Memory B cell (primary cell): ENCODE measurements at regions not wholly inside any gene's neighbourhood (a gene's known extent, or its start where the extent isn't known, plus 50 kb on each side); places are given as distances from the start of the nearest gene placed in this dataset.

Experiments
- ATAC-seq: fragments of 150-1000 bp; cut with Tn5 transposase; 2 replicates; pipeline ENCODE4 v1.10.0; 2021; ENCODE audit warnings: low read depth, mild to moderate bottlenecking, moderate library complexity
- DNase-seq, 2 donors: peaks; one replicate each; pipeline ENCODE4 v3.0.0; 2022; ENCODE audit warnings: low spot score in 2 of 2
- H3K27ac Mint-ChIP-seq: one replicate; pipeline ENCODE4 v1.8.0; 2022; ENCODE audit warnings: mild to moderate bottlenecking, moderate library complexity, mixed read lengths
- H3K27me3 Mint-ChIP-seq: one replicate; pipeline ENCODE4 v1.8.0; 2022; ENCODE audit warnings: mixed read lengths
- H3K36me3 Mint-ChIP-seq: one replicate; pipeline ENCODE4 v1.8.0; 2022; ENCODE audit warnings: mild to moderate bottlenecking, mixed read lengths
- H3K4me1 Mint-ChIP-seq: one replicate; pipeline ENCODE4 v1.8.0; 2022; ENCODE audit warnings: mixed read lengths
- H3K4me3 Mint-ChIP-seq: one replicate; pipeline ENCODE4 v1.8.0; 2022; ENCODE audit warnings: mild to moderate bottlenecking, moderate library complexity, mixed read lengths
- H3K9me3 Mint-ChIP-seq: one replicate; pipeline ENCODE4 v1.8.0; 2022; ENCODE audit warnings: mixed read lengths

DNA sequence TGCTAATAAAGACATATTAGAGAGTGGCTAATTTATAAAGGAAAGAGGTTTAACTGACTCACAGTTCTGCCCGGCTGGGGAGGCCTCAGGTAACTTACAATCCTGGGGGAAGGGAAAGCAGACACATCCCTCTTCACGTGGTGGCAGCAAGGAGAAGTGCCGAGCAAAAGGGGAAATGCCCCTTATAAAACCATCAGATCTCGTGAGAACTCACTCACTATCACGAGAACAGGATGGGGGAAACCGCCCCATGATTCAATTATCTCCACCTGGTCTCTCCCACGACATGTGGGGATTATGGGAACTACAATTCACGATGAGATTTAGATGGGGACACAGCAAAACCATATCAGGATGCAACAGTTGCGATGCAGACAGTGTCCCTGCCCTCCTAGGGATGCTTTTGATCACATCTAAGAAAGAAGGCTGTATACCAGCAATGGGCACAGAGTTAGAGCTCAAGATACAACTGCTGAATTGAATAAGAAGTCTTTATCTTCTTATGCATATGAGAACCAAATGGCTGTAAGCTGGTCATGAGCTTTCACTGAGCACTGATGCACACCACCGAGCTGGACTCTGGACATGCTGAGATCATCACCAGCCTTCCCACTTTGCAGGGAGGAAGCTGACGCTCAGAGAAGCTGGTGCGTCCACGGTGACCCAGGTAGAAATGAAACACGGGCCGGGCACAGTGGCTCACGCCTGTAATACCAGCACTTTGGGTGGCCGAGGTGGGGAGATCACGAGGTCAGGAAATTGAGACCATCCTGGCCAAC, 255.2 kb downstream of the MN1 start:
- peaks cover 8% of the 10 kb centered on the region for H3K27me3 Mint-ChIP-seq
- no peaks in the 10 kb centered on the region for H3K36me3 Mint-ChIP-seq
- no peak overlapping the region for H3K4me3 Mint-ChIP-seq
- no peaks in the 10 kb centered on the region for H3K9me3 Mint-ChIP-seq
- no peaks in the 10 kb centered on the region for H3K4me1 Mint-ChIP-seq
- ATAC-seq (no peak), DNase-seq (no peak)
- no peak overlapping the region for H3K27ac Mint-ChIP-seq

DNA sequence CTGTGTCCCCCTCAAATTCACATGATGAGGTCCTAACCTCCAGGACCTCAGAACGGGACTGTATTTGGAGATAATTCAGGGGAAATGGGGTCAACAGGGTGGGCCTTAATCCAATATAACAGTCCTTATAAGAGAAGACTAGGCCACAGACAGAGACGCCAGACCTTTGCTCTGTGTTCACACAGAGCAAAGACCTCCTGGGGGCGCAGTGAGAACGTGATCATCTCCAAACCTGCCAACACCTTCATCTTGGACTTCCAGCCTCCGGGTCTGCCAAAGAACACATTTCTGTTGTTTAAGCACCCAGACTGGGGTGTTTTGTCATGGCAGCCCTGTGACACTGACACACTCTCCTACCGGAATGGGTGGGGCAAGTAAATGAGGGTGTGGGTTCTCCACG, 250.2 kb downstream of the MN1 start:
- Mint-ChIP-seq H3K4me1 (no peaks in the 10 kb centered on the region), H3K27me3 (peaks cover 1% of the 10 kb centered on the region), H3K4me3 (no peak overlapping the region), H3K36me3 (no peaks in the 10 kb centered on the region), H3K9me3 (peaks cover 6% of the 10 kb centered on the region), H3K27ac (no peak overlapping the region)
- no peak for DNase-seq
- ATAC-seq: no peak

DNA sequence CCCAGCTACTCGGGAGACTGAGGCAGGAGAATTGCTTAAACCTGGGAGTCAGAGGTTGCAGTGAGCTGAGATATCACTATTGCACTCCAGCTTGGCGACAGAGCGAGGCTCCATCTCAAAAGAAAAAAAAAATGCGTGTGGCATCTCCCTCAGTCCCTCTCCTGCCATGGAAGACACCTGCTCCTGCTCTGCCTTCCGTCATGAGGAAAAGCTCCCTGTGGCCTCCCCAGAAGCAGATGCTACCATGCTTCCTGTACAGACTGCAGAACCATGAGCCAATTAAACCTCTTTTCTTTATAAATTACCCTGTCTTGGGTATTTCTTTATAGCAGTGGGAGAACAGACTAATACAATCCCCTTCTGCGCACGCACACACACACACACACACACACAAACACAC, 249.4 kb downstream of the MN1 start:
- no peak for ATAC-seq
- H3K4me1 Mint-ChIP-seq: no peaks in the 10 kb centered on the region

DNA sequence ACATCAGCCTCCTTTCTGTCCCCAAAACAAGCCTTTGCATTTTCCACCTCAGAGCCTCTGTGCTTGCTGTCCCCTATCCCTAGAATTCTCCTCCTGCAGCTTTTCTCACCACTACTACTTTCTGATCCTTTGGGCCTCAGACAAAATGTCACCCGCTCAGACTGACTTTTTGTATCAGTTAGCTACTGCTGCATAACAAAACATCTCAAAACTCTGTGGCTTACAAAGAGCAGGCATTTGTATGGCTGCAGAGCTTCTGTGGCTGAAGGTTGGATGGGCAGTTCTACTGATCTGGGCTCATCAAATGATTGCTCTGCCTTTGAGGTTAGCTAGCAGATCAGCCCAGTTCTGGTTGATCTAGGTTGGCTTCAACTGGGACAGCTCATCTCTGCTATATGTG, 248.7 kb downstream of the MN1 start:
- Mint-ChIP-seq H3K9me3 (peaks cover 6% of the 10 kb centered on the region), H3K4me1 (no peaks in the 10 kb centered on the region), H3K27me3 (peaks cover 1% of the 10 kb centered on the region), H3K27ac (no peak overlapping the region), H3K4me3 (no peak overlapping the region), H3K36me3 (no peaks in the 10 kb centered on the region)
- ATAC-seq: no peak
- DNase-seq: no peak

More for the DNA sequence above, 249.4 kb downstream of the MN1 start:
- H3K27me3 Mint-ChIP-seq: peaks cover 1% of the 10 kb centered on the region
- H3K36me3 Mint-ChIP-seq: no peaks in the 10 kb centered on the region
- peaks cover 6% of the 10 kb centered on the region for H3K9me3 Mint-ChIP-seq
- H3K4me3 Mint-ChIP-seq: no peak overlapping the region
- no peak overlapping the region for H3K27ac Mint-ChIP-seq
- no peak for DNase-seq

DNA sequence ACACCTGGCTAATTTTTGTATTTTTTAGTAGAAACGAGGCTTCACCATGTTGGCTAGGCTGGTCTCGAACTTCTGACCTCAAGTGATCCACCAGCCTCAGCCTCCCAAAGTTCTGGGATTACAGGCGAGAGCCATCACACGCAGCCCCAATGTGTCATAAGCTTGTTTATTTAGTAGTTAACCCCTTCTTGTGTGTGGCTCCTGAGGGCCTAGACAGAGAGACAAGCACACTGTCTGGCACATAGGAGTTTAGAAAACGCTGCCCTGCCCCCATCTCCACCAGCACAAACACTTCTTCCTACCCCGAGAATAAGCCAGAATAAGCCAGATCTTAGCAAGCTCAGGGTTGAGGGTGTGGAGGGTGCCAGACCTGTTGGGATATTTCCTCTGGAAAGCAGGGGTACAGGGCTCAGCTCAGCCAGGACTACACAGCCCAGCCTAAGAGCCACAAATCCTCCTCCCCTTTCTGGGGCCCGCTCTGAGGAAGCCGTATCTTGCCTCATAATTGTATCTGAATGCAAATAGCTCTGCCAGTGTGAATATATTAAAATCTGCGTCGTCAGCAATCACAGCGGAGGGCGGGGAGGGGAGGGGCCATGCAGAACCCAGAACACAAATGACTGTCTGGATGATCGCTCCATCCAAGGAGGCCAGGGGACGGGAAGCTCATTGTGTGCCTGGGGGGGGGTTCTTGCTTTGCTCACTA, 247.3 kb downstream of the MN1 start:
- no peak overlapping the region for H3K4me3 Mint-ChIP-seq
- H3K36me3 Mint-ChIP-seq: no peaks in the 10 kb centered on the region
- DNase-seq (no peak), ATAC-seq (no peak)
- H3K4me1 Mint-ChIP-seq: no peaks in the 10 kb centered on the region
- H3K9me3 Mint-ChIP-seq: peaks cover 6% of the 10 kb centered on the region
- no peak overlapping the region for H3K27ac Mint-ChIP-seq
- H3K27me3 Mint-ChIP-seq: peaks cover 1% of the 10 kb centered on the region

DNA sequence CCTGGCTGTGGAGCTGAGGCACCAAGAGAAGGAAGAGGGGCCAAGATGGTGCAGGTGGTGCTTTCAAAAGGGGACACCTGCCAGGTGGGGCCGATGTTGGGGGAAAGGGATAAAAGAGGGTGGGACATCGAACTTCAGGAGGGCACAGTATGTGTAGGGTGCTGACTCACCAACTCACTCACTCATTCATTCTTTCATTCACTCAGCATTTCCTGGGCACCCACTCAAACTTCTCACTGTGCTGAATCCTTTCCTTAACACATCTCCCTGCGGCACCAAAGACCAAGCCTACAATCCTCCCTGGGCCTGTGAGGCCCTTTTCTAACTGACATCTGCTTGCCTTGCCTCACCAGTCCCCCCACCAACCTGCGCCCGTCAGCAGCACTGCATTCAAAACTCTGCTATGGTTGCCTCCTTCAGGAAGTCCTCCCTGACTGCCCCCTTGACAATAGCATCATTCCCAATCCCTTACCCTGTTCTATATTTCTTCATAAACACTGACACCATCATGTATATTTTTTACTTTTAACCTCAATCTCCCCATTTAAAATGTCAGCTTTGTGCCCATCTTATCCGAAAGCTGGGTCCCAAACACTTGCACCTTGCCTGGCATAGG, 246.6 kb downstream of the MN1 start:
- peaks cover 1% of the 10 kb centered on the region for H3K27me3 Mint-ChIP-seq
- no peaks in the 10 kb centered on the region for H3K4me1 Mint-ChIP-seq
- ATAC-seq (no peak), DNase-seq (no peak)
- peaks cover 6% of the 10 kb centered on the region for H3K9me3 Mint-ChIP-seq
- H3K36me3 Mint-ChIP-seq: no peaks in the 10 kb centered on the region
- no peak overlapping the region for H3K27ac Mint-ChIP-seq
- no peak overlapping the region for H3K4me3 Mint-ChIP-seq

DNA sequence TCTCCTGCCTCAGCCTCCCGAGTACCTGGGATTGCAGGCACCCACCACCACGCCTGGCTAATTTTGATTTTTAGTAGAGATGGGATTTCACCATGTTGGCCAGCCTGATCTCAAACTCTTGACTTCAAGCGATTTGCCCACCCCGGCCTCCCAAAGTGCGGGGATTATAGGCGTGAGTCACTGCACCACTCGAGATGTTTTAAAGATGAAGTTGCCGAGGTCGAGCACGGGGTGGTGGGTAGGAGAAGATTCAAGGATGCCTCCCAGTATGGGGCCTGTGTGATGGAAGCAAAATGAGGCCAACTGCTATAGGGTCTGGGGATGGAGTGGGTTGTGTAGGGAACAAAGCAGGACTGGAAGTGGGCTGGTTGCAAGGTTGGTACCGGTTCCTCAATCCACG, 245.2 kb downstream of the MN1 start:
- no peak for ATAC-seq
- no peak for DNase-seq
- peaks cover 3% of the 10 kb centered on the region for H3K27me3 Mint-ChIP-seq
- H3K27ac Mint-ChIP-seq: no peak overlapping the region
- no peaks in the 10 kb centered on the region for H3K36me3 Mint-ChIP-seq
- H3K4me3 Mint-ChIP-seq: no peak overlapping the region
- no peaks in the 10 kb centered on the region for H3K4me1 Mint-ChIP-seq
- peaks cover 6% of the 10 kb centered on the region for H3K9me3 Mint-ChIP-seq

DNA sequence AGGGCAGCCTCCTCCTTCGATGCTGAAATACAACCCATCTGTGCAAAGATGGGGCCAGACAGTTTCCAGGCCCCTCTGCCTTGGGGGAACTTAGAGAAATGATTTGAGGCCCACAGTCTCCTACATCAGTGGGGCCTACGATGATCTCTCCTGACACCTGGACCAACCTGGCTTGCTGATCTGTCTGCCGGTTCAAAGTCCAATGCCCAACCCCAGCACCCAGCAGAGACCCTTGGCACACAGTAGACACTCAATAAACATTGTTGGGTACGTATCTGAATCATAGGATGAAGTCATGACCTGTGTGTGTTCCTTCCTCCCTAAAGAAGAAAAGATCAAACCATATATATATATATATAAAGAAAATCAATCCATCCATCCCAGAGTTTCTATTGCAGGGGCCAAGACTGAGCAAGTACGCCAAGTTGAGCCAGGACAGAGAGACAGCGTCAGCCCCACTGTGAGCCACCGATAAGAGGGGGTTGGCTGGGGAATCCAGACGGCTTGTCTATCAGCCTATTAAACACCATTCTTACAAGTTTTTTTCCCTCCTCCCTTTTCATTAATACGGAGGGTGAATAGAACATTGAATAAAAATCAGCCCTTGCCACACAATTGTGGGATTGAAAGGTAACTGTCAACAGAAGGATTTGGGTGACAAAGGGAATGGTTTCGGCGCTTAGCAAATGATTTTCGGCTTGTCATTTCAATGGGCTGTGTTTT, 244.1 kb downstream of the MN1 start:
- no peak overlapping the region for H3K27ac Mint-ChIP-seq
- H3K9me3 Mint-ChIP-seq: peaks cover 5% of the 10 kb centered on the region
- H3K36me3 Mint-ChIP-seq: no peaks in the 10 kb centered on the region
- no peaks in the 10 kb centered on the region for H3K4me1 Mint-ChIP-seq
- DNase-seq (no peak), ATAC-seq (no peak)
- peaks cover 3% of the 10 kb centered on the region for H3K27me3 Mint-ChIP-seq
- H3K4me3 Mint-ChIP-seq: no peak overlapping the region

DNA sequence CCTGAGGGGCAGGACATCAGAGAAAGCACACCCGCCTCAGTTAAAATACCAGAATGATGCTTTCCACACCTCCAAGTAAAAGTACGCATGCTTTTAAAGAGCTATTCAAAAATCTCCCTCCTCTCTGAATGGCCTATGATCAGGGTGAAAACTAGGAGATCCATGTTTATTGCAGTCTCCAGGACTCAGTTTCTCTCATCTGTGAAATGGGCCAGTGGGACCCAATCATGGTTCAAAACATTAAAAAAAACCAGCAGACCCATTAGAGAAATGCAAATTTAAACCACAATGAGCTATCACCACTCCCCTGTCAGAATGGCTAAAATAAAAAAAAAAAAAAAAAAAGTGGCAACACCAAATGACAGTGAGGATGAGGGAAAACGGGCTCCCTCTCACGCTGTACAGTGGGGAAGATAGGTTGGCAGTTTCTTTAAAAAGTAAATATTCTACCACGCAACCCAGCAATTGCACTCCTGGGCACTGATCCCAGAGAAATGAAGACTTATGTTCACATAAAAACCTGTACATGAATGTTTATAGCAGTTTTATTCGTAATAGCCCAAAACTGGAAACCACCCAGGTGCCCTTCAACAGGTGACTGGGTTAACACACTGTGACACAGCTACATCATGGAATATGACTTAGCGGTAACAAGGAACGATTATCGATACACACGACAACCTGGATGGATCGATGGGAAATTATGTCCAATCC, 242.7 kb downstream of the MN1 start:
- Mint-ChIP-seq H3K4me1 (no peaks in the 10 kb centered on the region), H3K27ac (no peak overlapping the region), H3K9me3 (peaks cover 5% of the 10 kb centered on the region), H3K4me3 (no peak overlapping the region), H3K36me3 (no peaks in the 10 kb centered on the region), H3K27me3 (peaks cover 6% of the 10 kb centered on the region)
- no peak for ATAC-seq
- DNase-seq: no peak

DNA sequence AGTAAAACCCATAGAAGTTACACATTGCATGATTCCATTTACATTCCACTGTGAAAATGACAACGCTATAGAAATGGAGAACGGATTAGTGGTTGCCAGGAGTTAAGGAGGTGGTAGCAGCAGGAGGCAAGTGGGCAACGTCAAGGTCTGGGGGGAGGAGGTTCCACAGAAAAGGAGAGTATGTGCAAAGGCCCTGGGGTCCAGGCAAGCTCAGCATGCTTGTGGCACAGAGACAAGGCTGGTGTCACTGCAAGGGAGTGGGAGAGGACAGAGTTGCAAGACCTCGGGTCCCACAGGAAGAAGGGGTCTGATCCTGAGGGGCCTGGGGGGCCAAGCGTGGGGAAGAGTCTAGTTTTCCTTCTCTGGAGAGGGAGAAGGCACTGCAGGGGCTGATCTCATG, 240.8 kb downstream of the MN1 start:
- Mint-ChIP-seq H3K36me3 (no peaks in the 10 kb centered on the region), H3K4me1 (no peaks in the 10 kb centered on the region), H3K4me3 (no peak overlapping the region), H3K27me3 (peaks cover 7% of the 10 kb centered on the region), H3K27ac (no peak overlapping the region), H3K9me3 (peaks cover 5% of the 10 kb centered on the region)
- DNase-seq: no peak
- no peak for ATAC-seq

DNA sequence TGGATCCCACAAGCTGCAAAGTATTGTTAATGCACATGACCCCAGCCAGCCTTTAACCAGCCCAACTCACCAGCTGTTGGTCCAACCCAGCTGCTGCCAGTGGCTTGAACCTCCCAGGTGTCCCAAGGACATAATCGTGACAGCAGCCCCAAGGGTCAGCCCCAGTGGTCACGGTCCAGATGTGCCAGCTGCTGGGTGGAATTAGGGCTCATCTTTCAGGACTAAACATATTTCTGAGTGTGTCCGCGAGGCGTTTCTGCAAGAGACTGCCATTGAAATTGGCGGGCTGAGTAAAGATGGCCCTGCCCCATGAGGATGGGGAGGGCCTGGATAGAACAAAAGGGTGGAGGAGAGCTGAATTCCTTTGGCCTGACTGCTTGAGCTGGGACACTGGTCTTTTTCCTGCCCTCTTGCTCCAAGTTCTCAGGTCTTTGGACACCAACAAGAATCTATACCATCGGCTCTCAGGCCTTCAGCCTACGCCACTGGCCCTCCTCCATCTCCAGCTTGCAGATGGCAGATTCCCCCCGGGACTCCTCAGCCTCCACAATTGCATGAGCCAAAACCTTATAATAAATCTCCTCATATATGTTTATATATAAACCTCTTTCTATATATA, 240.2 kb downstream of the MN1 start:
- Mint-ChIP-seq H3K36me3 (no peaks in the 10 kb centered on the region), H3K4me3 (no peak overlapping the region), H3K27me3 (peaks cover 7% of the 10 kb centered on the region), H3K4me1 (no peaks in the 10 kb centered on the region), H3K9me3 (peaks cover 5% of the 10 kb centered on the region), H3K27ac (no peak overlapping the region)
- DNase-seq: no peak
- no peak for ATAC-seq

DNA sequence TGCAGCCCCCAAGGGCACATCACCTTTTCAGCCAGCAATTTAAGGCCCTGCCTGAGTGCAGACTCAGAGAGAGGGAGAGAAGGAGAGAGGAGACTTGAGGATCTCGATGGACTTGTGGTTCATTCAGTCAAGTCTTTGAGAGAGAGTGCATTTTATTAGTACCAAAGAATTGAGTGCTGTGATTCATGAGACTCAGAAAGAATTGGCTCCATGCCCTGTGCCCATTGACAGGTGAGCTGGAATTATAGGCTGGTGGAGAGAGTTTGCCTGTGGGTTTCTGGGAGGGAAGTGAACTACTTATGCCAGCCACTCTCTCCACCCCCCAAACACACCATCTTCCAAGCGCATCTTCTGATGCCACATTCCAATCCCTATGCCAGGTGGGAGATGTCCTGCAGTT, 236.8 kb downstream of the MN1 start:
- H3K4me1 Mint-ChIP-seq: no peaks in the 10 kb centered on the region
- no peaks in the 10 kb centered on the region for H3K36me3 Mint-ChIP-seq
- ATAC-seq: no peak
- peaks cover 7% of the 10 kb centered on the region for H3K27me3 Mint-ChIP-seq
- H3K27ac Mint-ChIP-seq: no peak overlapping the region
- H3K4me3 Mint-ChIP-seq: no peak overlapping the region
- H3K9me3 Mint-ChIP-seq: peaks cover 5% of the 10 kb centered on the region
- no peak for DNase-seq

DNA sequence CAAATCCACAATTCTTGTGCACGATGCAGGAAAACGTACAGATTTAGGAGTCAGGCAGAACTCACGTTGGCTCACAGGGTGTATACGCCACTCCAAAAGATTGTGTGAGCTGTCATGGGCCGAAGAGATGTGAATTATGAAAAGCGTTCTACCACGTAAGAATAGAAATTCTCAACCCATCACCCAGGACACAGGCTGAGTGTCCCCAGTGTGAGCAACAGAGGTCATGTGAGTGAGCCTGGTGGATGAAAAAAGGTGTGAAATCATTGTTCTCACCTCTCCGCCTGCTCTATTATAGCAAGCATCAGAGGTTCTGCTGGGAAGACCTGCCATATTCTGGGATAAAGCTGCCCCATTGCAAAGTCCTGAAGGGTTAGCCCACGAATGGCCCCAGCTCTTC, 235.0 kb downstream of the MN1 start:
- Mint-ChIP-seq H3K36me3 (no peaks in the 10 kb centered on the region), H3K9me3 (peaks cover 5% of the 10 kb centered on the region), H3K27ac (no peak overlapping the region), H3K27me3 (peaks cover 12% of the 10 kb centered on the region), H3K4me3 (no peak overlapping the region), H3K4me1 (no peaks in the 10 kb centered on the region)
- DNase-seq (no peak), ATAC-seq (no peak)
